ENCODE measurements at regions not wholly inside any gene's neighbourhood (a gene's known extent, or its start where the extent isn't known, plus 50 kb on each side); places are given as distances from the start of the nearest gene placed in this dataset.

- DNase-seq = no peak
Observed at GRCh38 chr4:154677300-154677699, 64.8 kb upstream of the FGG start.

- no peak for DNase-seq
Observed at GRCh38 chr4:154677923-154678322, 65.5 kb upstream of the FGG start.

DNA sequence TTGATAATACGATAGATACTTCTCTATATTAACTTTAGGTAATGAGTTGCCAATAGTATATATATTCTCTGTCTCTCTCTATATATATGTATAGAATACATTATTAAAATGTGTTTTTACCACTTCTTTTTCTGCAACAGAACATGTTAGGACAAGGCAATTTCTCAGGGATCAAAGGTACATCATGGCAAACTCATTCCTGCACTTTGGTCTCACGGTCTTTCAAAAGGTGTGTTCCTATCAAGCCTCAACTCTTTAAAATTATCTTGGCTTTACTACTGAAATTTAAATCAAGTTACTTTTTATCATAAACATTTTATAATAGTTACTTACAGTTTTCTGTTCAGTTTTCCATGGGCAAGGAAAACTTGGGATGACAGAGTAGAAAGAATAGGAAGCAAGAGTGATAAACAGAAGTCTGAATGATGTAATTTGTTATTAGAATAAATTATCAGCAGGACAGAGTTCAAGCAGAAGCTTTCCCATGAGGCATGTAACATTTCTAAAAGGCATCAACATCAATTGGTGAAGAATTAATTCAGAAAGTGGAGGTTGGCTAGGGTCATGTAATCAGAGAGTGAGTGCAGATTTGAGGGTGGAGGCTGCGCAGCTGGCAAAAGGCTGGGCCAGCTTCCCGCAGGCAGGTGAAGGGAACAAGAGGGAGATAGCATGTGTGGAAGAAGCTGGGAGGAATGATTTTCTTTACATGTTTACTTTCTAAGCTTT lies 59.7 kb upstream of the LRAT start:
- no peak for DNase-seq

GRCh38 chr4:154686838-154687237 lies 57.0 kb upstream of the LRAT start:
- DNase-seq = peak; percentile 24

GRCh38 chr4:154687840-154688239 lies 56.0 kb upstream of the LRAT start:
- DNase-seq = no peak

DNA sequence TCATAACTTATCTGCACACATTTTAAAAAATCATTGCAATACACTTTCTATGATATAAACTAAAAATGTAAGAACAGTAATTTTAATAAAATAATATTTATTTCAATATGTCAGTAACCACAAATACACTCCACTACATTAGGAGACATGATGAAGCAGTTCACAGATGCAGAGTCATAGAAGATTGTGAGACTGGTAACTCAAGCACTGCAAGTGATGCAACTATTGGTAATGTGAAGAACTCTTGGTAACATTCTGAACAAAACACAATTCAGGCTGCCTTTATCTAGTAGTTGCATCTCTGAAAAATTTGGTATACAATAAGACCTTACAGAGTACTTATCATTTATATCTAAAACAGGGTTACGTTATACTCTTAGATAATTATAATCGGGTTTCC lies 52.6 kb upstream of the LRAT start:
- DNase-seq = no peak

DNA sequence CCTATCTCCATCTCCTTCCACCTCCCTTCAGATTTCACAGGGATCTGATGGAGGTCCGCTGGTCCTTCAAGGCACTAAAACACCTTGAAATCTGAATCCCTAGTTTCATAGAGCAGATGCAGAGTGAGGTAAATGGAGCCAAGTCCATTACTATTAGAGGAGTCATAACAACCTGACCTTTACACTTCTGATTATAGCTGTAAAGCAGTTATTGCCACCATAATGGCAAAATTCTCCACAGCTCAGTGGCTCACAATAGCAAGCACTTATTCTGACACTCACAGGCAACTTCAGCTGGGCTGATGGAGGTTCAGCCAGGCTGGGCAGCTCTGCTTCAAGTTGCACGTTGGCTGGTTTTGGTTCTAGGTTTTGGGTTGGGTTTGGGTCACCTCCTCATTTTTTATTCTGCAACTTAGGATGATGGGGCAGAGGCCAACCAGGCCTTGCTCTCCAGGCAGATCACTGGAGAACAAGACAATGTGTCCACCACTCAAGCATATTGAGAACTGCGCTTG lies 51.4 kb upstream of the LRAT start:
- no peak for DNase-seq
